HepG2 (cell line): ENCODE measurements at regions not wholly inside any gene's neighbourhood (a gene's known extent, or its start where the extent isn't known, plus 50 kb on each side); places are given as distances from the start of the nearest gene placed in this dataset.

Experiments
- ATAC-seq: fragments of 200-7000 bp; cut with Tn5 transposase; 3 replicates; pipeline ENCODE4 v1.9.1; 2020; ENCODE audit warnings: mild to moderate bottlenecking, moderate library complexity
- BruUV-seq: library from RNA; stranded (reverse); fragments of 400-500 nt; replicated peaks from 2 replicates; lab custom pipeline; 2021; lab: Mats Ljungman, UMichigan
- CTCF ChIA-PET: fragments of 300-600 bp; formaldehyde crosslinking; extraction: SDS; loops from one replicate; lab custom pipeline; 2021; ENCODE audit warnings: low total read pairs, inconsistent platforms, low intra/inter-chr PET ratio; lab: Yijun Ruan, JAX
- POLR2A ChIA-PET: fragments of 350-600 bp; sonication (Branson Sonifier 250); formaldehyde crosslinking; loops from one replicate; lab custom pipeline; 2020; ENCODE audit warnings: antibody characterized with exemption, inconsistent platforms; lab: Yijun Ruan, JAX
- DNase-seq: peaks from one replicate; pipeline ENCODE4 v3.0.0-alpha.2; 2015; ENCODE audit warnings: low spot score
- FAIRE-seq: peaks from 3 replicates; lab custom pipeline; 2011; peaks lifted over from hg19 to GRCh38; lab: Jason Lieb, UNC
- H2AFZ ChIP-seq: one replicate; pipeline ENCODE4 v1.6.1; 2011; ENCODE audit warnings: low read length, inconsistent platforms
- H3K27ac ChIP-seq: fragments of 300-600 bp; 3 replicates; pipeline ENCODE4 v1.8.0; 2011; ENCODE audit warnings: mixed run types, mild to moderate bottlenecking, mixed read lengths, low read length, inconsistent platforms; ENCODE audit not compliant: insufficient read depth; ENCODE audit errors: extremely low read length
- H3K27me3 ChIP-seq, 2 experiments: fragments of 200-600 bp in 1 of 2; 2 replicates in 1 of 2; 3 replicates in 1 of 2; pipeline versions ENCODE4 v1.6.0 to v1.8.0; 2011; ENCODE audit warnings: low read length in 2 of 2, mild to moderate bottlenecking in 2 of 2, moderate library complexity in 2 of 2, inconsistent platforms in 1 of 2; ENCODE audit not compliant: insufficient read depth in 2 of 2, control insufficient read depth in 1 of 2
- H3K36me3 ChIP-seq, 2 experiments: fragments of 200-600 bp in 1 of 2; replicated peaks in 1 of 2; 2 replicates in 1 of 2; 3 replicates in 1 of 2; pipeline versions ENCODE4 v1.5.1 to v1.8.0; 2011; ENCODE audit warnings: low read length in 2 of 2, inconsistent platforms in 1 of 2; ENCODE audit not compliant: insufficient read depth in 2 of 2, control insufficient read depth in 1 of 2
- H3K4me1 ChIP-seq: 2 replicates; pipeline ENCODE4 v1.5.1; 2012; ENCODE audit warnings: low read length, inconsistent platforms; ENCODE audit not compliant: insufficient read depth
- H3K4me2 ChIP-seq: 2 replicates; pipeline ENCODE4 v1.6.0; 2011; ENCODE audit warnings: low read depth, low read length, inconsistent platforms
- H3K4me3 ChIP-seq, 3 experiments: fragments of 200-600 bp in 1 of 3; sonication (generic), shearing (Covaris generic) in 1 of 3; replicated peaks in 1 of 3; 2 replicates each; pipeline ENCODE4 v1.5.1; 2011 to 2016; ENCODE audit warnings: low read length in 3 of 3, inconsistent platforms in 2 of 3, low read depth in 2 of 3, mild to moderate bottlenecking in 2 of 3, control low read depth in 1 of 3, mixed read lengths in 1 of 3; ENCODE audit not compliant: insufficient read depth in 1 of 3
- H3K79me2 ChIP-seq: one replicate; pipeline ENCODE4 v1.6.1; 2011; ENCODE audit warnings: low read length, inconsistent platforms; ENCODE audit not compliant: insufficient read depth
- H3K9ac ChIP-seq: 2 replicates; pipeline ENCODE4 v1.6.0; 2011; ENCODE audit warnings: mild to moderate bottlenecking, low read depth, low read length, inconsistent platforms; ENCODE audit not compliant: insufficient read depth
- H3K9me3 ChIP-seq: 2 replicates; pipeline ENCODE4 v1.5.1; 2012; ENCODE audit warnings: mild to moderate bottlenecking, low read length
- H4K20me1 ChIP-seq: 2 replicates; pipeline ENCODE4 v1.6.0; 2011; ENCODE audit warnings: inconsistent platforms, mild to moderate bottlenecking, low read length, moderate library complexity; ENCODE audit not compliant: insufficient read depth
- KIAA2018 ChIP-seq: sonication (generic); formaldehyde crosslinking; IDR thresholded peaks from 2 replicates; pipeline ENCODE4 v1.5.0; 2020; ENCODE audit warnings: mild to moderate bottlenecking, missing genetic modification reagents, borderline replicate concordance
- SETDB1 ChIP-seq: sonication (generic); formaldehyde crosslinking; IDR thresholded peaks from 2 replicates; pipeline ENCODE4 v1.5.1; 2020; ENCODE audit warnings: missing genetic modification reagents, mild to moderate bottlenecking, borderline replicate concordance
- SMAD9 ChIP-seq: sonication (generic); formaldehyde crosslinking; IDR thresholded peaks from 2 replicates; pipeline ENCODE4 v1.5.1; 2020; ENCODE audit warnings: mild to moderate bottlenecking, missing genetic modification reagents
- TBX2 ChIP-seq: sonication (generic); formaldehyde crosslinking; IDR thresholded peaks from 2 replicates; pipeline ENCODE4 v1.5.0; 2020; ENCODE audit warnings: missing genetic modification reagents, mild to moderate bottlenecking, borderline replicate concordance
- ZFP82 ChIP-seq: sonication (generic); formaldehyde crosslinking; IDR thresholded peaks from 2 replicates; pipeline ENCODE4 v1.5.1; 2020; ENCODE audit warnings: mild to moderate bottlenecking, missing genetic modification reagents, borderline replicate concordance
- ZNF564 ChIP-seq: sonication (generic); formaldehyde crosslinking; IDR thresholded peaks from 2 replicates; pipeline ENCODE4 v1.8.1; 2023; ENCODE audit warnings: mild to moderate bottlenecking, missing genetic modification reagents
- WGBS: methylation state at CpG from one replicate; pipeline ENCODE4 v1.1.6; 2017; ENCODE audit warnings: low lambda C conversion rate; 5-methylcytosine and 5-hydroxymethylcytosine counted together
- in situ Hi-C: cut with HindIII; loops from 2 replicates; pipeline ENCODE4 v1.10.0; 2017; ENCODE audit warnings: low pct_unique_long_range_greater_than_20kb; ENCODE audit not compliant: extremely low pct_ligation_motif_present
- intact Hi-C: fragments of 100-400 bp; cut with micrococcal nuclease; formaldehyde crosslinking; loops from one replicate; pipeline ENCODE4 v1.10.0; 2022; ENCODE audit not compliant: unreplicated experiment

- POLR2A ChIA-PET = no interaction called here
- intact Hi-C loops = no loop called here
- Histone ChIP-seq H3K79me2 (no peaks in the 10 kb centered on the region), H3K4me1 (no peaks in the 10 kb centered on the region), H3K27ac (no peak overlapping the region), H3K9ac (no peak overlapping the region), H3K36me3 (no peaks in the 10 kb centered on the region), H3K4me2 (no peak overlapping the region), H3K4me3 (no peak overlapping the region), H3K27me3 (peaks cover 0 to 4% of the 10 kb centered on the region in 2 experiments; a peak in 1 of 5 replicates), H4K20me1 (no peaks in the 10 kb centered on the region), H2AFZ (no peak overlapping the region), H3K9me3 (no peaks in the 10 kb centered on the region)
- DNase-seq (no peak), ATAC-seq (no peak), FAIRE-seq (no peak)
- CTCF ChIA-PET = no interaction called here
- 0% methylated on average over 1 of the region's 1 CpG for WGBS
- TF ChIP-seq ZFP82 = no peak
- TF ChIP-seq SETDB1 = no peak
- TF ChIP-seq TBX2 (CRISPR knock-in tag) = no peak
- TF ChIP-seq SMAD9 (CRISPR knock-in tag) = no peak
- TF ChIP-seq ZNF564 (CRISPR knock-in tag) = no peak
- TF ChIP-seq KIAA2018 (CRISPR knock-in tag) = no peak
- BruUV-seq = no TSS peak
- in situ Hi-C loops = no loop called here
Measured at GRCh38 chr18:35875566-35875965, 96.9 kb upstream of the RMP24 start.
